HCT116 (cell line): ENCODE measurements at regions not wholly inside any gene's neighbourhood (a gene's known extent, or its start where the extent isn't known, plus 50 kb on each side); places are given as distances from the start of the nearest gene placed in this dataset.

Experiments used
- ATAC-seq: fragments of 200-7000 bp; cut with Tn5 transposase; 2 replicates; pipeline ENCODE4 v1.9.1; 2020; ENCODE audit warnings: mild to moderate bottlenecking, moderate library complexity
- BruUV-seq: library from RNA; stranded (reverse); fragments of 400-500 nt; replicated peaks from 2 replicates; lab custom pipeline; 2021; lab: Mats Ljungman, UMichigan
- CTCF ChIA-PET: fragments of 300-600 bp; sonication (Branson Sonifier 250); formaldehyde crosslinking; loops from one replicate; lab custom pipeline; 2021; ENCODE audit warnings: antibody characterized with exemption; lab: Charles Lee
- POLR2A ChIA-PET: fragments of 300-600, 350-600 bp; sonication (Branson Sonifier 250); formaldehyde crosslinking; loops from one replicate; lab custom pipeline; 2021; ENCODE audit warnings: antibody characterized with exemption; lab: Charles Lee
- RAD21 ChIA-PET, 2 experiments: fragments of 300-600 bp; sonication (Branson Sonifier 250); formaldehyde crosslinking; loops; one replicate each; lab custom pipeline; 2023; ENCODE audit warnings: low total read pairs in 2 of 2; ENCODE audit not compliant: uncharacterized antibody in 2 of 2, unreplicated experiment in 2 of 2, low non-redundant PET in 1 of 2; lab: Charles Lee
- DNase-seq: peaks from one replicate; pipeline ENCODE4 v3.0.0-alpha.2; 2010; ENCODE audit warnings: low read depth, low spot score
- H2AFZ ChIP-seq: fragments of 200-600 bp; shearing (Covaris generic), sonication (generic); 2 replicates; pipeline ENCODE4 v1.6.1; 2017; ENCODE audit warnings: low read depth, mixed run types, mixed read lengths, antibody characterized with exemption, low read length; ENCODE audit not compliant: poor library complexity, severe bottlenecking
- H3K27ac ChIP-seq: 2 replicates; pipeline ENCODE4 v1.5.1; 2012; ENCODE audit warnings: low read depth, low read length
- H3K27me3 ChIP-seq: fragments of 200-600 bp; sonication (generic); 2 replicates; pipeline ENCODE4 v1.6.1; 2016; ENCODE audit warnings: mixed run types, low read length, mixed read lengths; ENCODE audit not compliant: insufficient read depth
- H3K36me3 ChIP-seq, 2 experiments: fragments of 200-500 bp in 1 of 2; fragments of 200-600 bp in 1 of 2; sonication (Bioruptor generic) in 1 of 2; sonication (generic) in 1 of 2; 2 replicates each; pipeline versions ENCODE4 v1.5.1 to v1.6.1; 2014 to 2016; ENCODE audit warnings: low read length in 2 of 2, inconsistent platforms in 1 of 2, mixed read lengths in 1 of 2, mixed run types in 1 of 2; ENCODE audit not compliant: insufficient read depth in 2 of 2, control insufficient read depth in 1 of 2
- H3K4me1 ChIP-seq, 2 experiments: fragments of 200-600 bp in 1 of 2; sonication (generic) in 1 of 2; 2 replicates each; pipeline versions ENCODE4 v1.5.1 to v1.6.1; 2012 to 2017; ENCODE audit warnings: low read length in 2 of 2, inconsistent platforms in 1 of 2, mild to moderate bottlenecking in 1 of 2, mixed read lengths in 1 of 2, mixed run types in 1 of 2, moderate library complexity in 1 of 2; ENCODE audit not compliant: insufficient read depth in 2 of 2, control insufficient read depth in 1 of 2
- H3K4me2 ChIP-seq: fragments of 200-600 bp; sonication (generic); 2 replicates; pipeline ENCODE4 v1.6.1; 2017; ENCODE audit warnings: mixed run types, low read length, mixed read lengths
- H3K4me3 ChIP-seq, 2 experiments: fragments of 200-600 bp in 1 of 2; sonication (generic) in 1 of 2; replicated peaks in 1 of 2; 2 replicates each; pipeline ENCODE4 v1.5.1; 2011 to 2016; ENCODE audit warnings: low read length in 2 of 2, control low read depth in 1 of 2, low read depth in 1 of 2, mild to moderate bottlenecking in 1 of 2, mixed read lengths in 1 of 2, mixed run types in 1 of 2
- H3K79me2 ChIP-seq: fragments of 200-600 bp; sonication (generic); 2 replicates; pipeline ENCODE4 v1.6.1; 2017; ENCODE audit warnings: mild to moderate bottlenecking, mixed run types, low read length, moderate library complexity, mixed read lengths; ENCODE audit not compliant: insufficient read depth
- H3K9ac ChIP-seq: fragments of 200-600 bp; sonication (generic); 2 replicates; pipeline ENCODE4 v1.6.1; 2016; ENCODE audit warnings: low read length, mixed read lengths
- H3K9me2 ChIP-seq: fragments of 200-600 bp; sonication (generic), shearing (Covaris generic); 2 replicates; pipeline ENCODE4 v1.6.1; 2017; ENCODE audit warnings: mixed run types, mild to moderate bottlenecking, moderate library complexity; ENCODE audit not compliant: insufficient read depth
- H3K9me3 ChIP-seq, 2 experiments: fragments of 200-500 bp in 1 of 2; fragments of 200-600 bp in 1 of 2; sonication (Bioruptor generic) in 1 of 2; sonication (generic) in 1 of 2; 2 replicates each; pipeline ENCODE4 v1.6.1; 2014 to 2017; ENCODE audit warnings: low read length in 2 of 2, mixed read lengths in 2 of 2, inconsistent platforms in 1 of 2, low read depth in 1 of 2, mild to moderate bottlenecking in 1 of 2, mixed run types in 1 of 2, moderate library complexity in 1 of 2; ENCODE audit not compliant: control insufficient read depth in 1 of 2, insufficient read depth in 1 of 2
- H4K20me1 ChIP-seq: fragments of 200-600 bp; sonication (generic), shearing (Covaris generic); 2 replicates; pipeline ENCODE4 v1.6.1; 2017; ENCODE audit warnings: mixed run types, mild to moderate bottlenecking, moderate library complexity; ENCODE audit not compliant: insufficient read depth
- CEBPB ChIP-seq: IDR thresholded peaks from 2 replicates; pipeline ENCODE4 v1.6.1; 2012; ENCODE audit warnings: low read depth
- EZH2 ChIP-seq: fragments of 200-600 bp; sonication (generic); IDR thresholded peaks from 2 replicates; pipeline ENCODE4 v1.6.1; 2017; ENCODE audit warnings: antibody characterized with exemption, mixed run types
- FOSL1 ChIP-seq: IDR thresholded peaks from 2 replicates; pipeline ENCODE4 v1.6.1; 2012; ENCODE audit warnings: low read depth
- JUND ChIP-seq: IDR thresholded peaks from 2 replicates; pipeline ENCODE4 v1.6.1; 2012
- RAD21 ChIP-seq: IDR thresholded peaks from 2 replicates; pipeline ENCODE4 v1.6.1; 2012; ENCODE audit warnings: low read depth, mild to moderate bottlenecking
- ZNF274 ChIP-seq: fragments of 200-500 bp; sonication (Bioruptor generic); IDR thresholded peaks from 2 replicates; pipeline ENCODE4 v1.6.1; 2014; ENCODE audit warnings: mild to moderate bottlenecking, low read depth, low read length, inconsistent platforms
- intact Hi-C: fragments of 100-400 bp; cut with micrococcal nuclease; formaldehyde crosslinking; loops from 2 replicates; pipeline ENCODE4 v1.10.0; 2022
- TF ChIP-seq, protein P1 (sequence below): IDR thresholded peaks from 2 replicates; pipeline ENCODE4 v1.6.1; 2012; ENCODE audit warnings: low read depth

- no peak for TF ChIP-seq RAD21
Measured at GRCh38 chr20:12383821-12384220, 466.1 kb downstream of the BTBD3 start (continued).

GRCh38 chr20:12386821-12387220 is 469.1 kb downstream of the BTBD3 start:
- TF ChIP-seq CEBPB (no peak), FOSL1 (no peak), JUND (no peak), EZH2 (no peak), ZNF274 (no peak)
- TF ChIP-seq, protein P1, sequence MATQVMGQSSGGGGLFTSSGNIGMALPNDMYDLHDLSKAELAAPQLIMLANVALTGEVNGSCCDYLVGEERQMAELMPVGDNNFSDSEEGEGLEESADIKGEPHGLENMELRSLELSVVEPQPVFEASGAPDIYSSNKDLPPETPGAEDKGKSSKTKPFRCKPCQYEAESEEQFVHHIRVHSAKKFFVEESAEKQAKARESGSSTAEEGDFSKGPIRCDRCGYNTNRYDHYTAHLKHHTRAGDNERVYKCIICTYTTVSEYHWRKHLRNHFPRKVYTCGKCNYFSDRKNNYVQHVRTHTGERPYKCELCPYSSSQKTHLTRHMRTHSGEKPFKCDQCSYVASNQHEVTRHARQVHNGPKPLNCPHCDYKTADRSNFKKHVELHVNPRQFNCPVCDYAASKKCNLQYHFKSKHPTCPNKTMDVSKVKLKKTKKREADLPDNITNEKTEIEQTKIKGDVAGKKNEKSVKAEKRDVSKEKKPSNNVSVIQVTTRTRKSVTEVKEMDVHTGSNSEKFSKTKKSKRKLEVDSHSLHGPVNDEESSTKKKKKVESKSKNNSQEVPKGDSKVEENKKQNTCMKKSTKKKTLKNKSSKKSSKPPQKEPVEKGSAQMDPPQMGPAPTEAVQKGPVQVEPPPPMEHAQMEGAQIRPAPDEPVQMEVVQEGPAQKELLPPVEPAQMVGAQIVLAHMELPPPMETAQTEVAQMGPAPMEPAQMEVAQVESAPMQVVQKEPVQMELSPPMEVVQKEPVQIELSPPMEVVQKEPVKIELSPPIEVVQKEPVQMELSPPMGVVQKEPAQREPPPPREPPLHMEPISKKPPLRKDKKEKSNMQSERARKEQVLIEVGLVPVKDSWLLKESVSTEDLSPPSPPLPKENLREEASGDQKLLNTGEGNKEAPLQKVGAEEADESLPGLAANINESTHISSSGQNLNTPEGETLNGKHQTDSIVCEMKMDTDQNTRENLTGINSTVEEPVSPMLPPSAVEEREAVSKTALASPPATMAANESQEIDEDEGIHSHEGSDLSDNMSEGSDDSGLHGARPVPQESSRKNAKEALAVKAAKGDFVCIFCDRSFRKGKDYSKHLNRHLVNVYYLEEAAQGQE, result no peak
- TF ChIP-seq, all 23 proteins: peak for 0
- ChIA-PET POLR2A (no interaction called here), CTCF (no interaction called here), RAD21 (no interaction called here)
- Histone ChIP-seq H3K9me2 (no peaks in the 10 kb centered on the region), H3K79me2 (no peaks in the 10 kb centered on the region), H3K9ac (no peak overlapping the region), H3K4me2 (no peak overlapping the region), H4K20me1 (no peaks in the 10 kb centered on the region), H3K9me3 (peaks cover 9 to 21% of the 10 kb centered on the region in 2 experiments; a peak in 2 of 4 replicates), H3K4me1 (no peaks in the 10 kb centered on the region), H3K27ac (no peak overlapping the region), H2AFZ (no peak overlapping the region), H3K36me3 (no peaks in the 10 kb centered on the region), H3K27me3 (no peaks in the 10 kb centered on the region), H3K4me3 (no peak overlapping the region)
- intact Hi-C loops, result no loop called here
- ATAC-seq (no peak), DNase-seq (no peak)
- no TSS peak for BruUV-seq
